Sigmoid colon (tissue), 6 donors: ENCODE measurements at regions not wholly inside any gene's neighbourhood (a gene's known extent, or its start where the extent isn't known, plus 50 kb on each side); places are given as distances from the start of the nearest gene placed in this dataset.
"Not testable (repeated sequence)": the region's sequence is repeated elsewhere in the genome, so short reads cannot be mapped to it uniquely, and the experiment has no call there.

Source experiments
- DNase-seq: peaks from one replicate; pipeline ENCODE4 v3.0.0-alpha.2; 2019
- H3K27ac ChIP-seq, 4 donors: fragments of 200-600 bp; sonication (generic); one replicate each; pipeline ENCODE4 v1.5.1; 2016 to 2019; ENCODE audit warnings: mild to moderate bottlenecking in 1 of 4
- H3K27me3 ChIP-seq, 3 donors: fragments of 200-600 bp; sonication (generic); one replicate each; pipeline ENCODE4 v1.5.1; 2019; ENCODE audit warnings: mild to moderate bottlenecking in 1 of 3
- H3K36me3 ChIP-seq, 4 donors: fragments of 200-600 bp; sonication (generic); one replicate each; pipeline ENCODE4 v1.5.1; 2016 to 2019
- H3K4me1 ChIP-seq, 4 donors: fragments of 200-600 bp; sonication (generic); one replicate each; pipeline ENCODE4 v1.5.1; 2017 to 2019
- H3K4me3 ChIP-seq, 4 donors: fragments of 200-600 bp; sonication (generic); one replicate each; pipeline ENCODE4 v1.5.1; 2017 to 2019; ENCODE audit warnings: mild to moderate bottlenecking in 2 of 4, moderate library complexity in 1 of 4
- H3K9me3 ChIP-seq, 4 donors: fragments of 200-600 bp in 3 of 4; sonication (generic) in 3 of 4; one replicate each; pipeline versions ENCODE4 v1.5.1 to v1.6.1; 2013 to 2019
- EP300 ChIP-seq, 4 donors: sonication (generic); formaldehyde crosslinking; IDR thresholded peaks; one replicate each; pipeline ENCODE4 v1.6.1; 2017; ENCODE audit warnings: antibody characterized with exemption in 4 of 4
- POLR2A ChIP-seq, 2 donors: fragments of 450-650 bp; IDR thresholded peaks; one replicate each; pipeline ENCODE4 v1.6.1; 2016; ENCODE audit warnings: antibody characterized with exemption in 2 of 2, mild to moderate bottlenecking in 2 of 2, moderate library complexity in 2 of 2
- POLR2AphosphoS5 ChIP-seq, 4 donors: sonication (generic); formaldehyde crosslinking; IDR thresholded peaks; one replicate each; pipeline ENCODE4 v1.6.1; 2017; ENCODE audit warnings: antibody characterized with exemption in 4 of 4
- WGBS, 2 donors: extraction: QIAGEN DNeasy Blood & Tissue Kit; methylation state at CpG; one replicate each; pipeline ENCODE4 v1.1.7; 2013; 5-methylcytosine and 5-hydroxymethylcytosine counted together
- intact Hi-C: fragments of 100-400 bp; cut with DNase I; formaldehyde crosslinking; loops from one replicate; pipeline ENCODE4 v1.15.1; 2023
- TF ChIP-seq, protein P1 (sequence below), 4 experiments: fragments of 450-650 bp in 3 of 4; fragments of 200-600 bp in 1 of 4; IDR thresholded peaks; one replicate each; pipeline ENCODE4 v1.5.1; 2016 to 2019; ENCODE audit warnings: antibody characterized with exemption in 4 of 4, mild to moderate bottlenecking in 3 of 4, moderate library complexity in 2 of 4
- donor health status: healthy with polysubstance abuse.
- donor health status: healthy.

DNA sequence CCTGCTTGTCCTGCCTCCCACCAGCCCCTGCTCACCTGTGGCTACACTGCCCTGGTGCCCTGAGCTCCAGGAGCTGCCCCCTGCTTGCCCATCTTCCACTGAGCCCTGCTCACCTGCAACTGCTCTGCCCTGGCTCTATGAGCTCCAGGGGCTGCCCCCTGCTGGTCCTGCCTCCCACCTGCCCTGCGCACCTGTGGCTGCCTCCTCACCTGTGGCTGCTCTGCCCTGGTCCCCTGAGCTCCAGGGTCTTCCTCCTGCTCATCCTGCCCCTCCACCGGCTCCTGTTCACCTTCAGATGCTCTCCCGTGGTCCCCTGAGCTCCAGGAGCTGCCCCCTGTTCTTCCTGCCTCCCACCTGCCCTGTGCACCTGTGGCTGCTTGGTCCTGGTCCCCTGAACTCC lies 247.6 kb downstream of the TMEM121 start:
- intact Hi-C loops, result no loop called here
- Histone ChIP-seq H3K27me3 (no peaks in the 10 kb centered on the region), H3K27ac (no peak overlapping the region), H3K4me1 (no peaks in the 10 kb centered on the region), H3K4me3 (no peak overlapping the region), H3K9me3 (peaks cover 0 to 2% (median 0%) of the 10 kb centered on the region in 4 donors), H3K36me3 (no peaks in the 10 kb centered on the region)
- TF ChIP-seq EP300 (IDR thresholded peaks at IDR 0.05), result no peak
- no peak for TF ChIP-seq POLR2A (IDR thresholded peaks at IDR 0.05)
- TF ChIP-seq, protein P1, sequence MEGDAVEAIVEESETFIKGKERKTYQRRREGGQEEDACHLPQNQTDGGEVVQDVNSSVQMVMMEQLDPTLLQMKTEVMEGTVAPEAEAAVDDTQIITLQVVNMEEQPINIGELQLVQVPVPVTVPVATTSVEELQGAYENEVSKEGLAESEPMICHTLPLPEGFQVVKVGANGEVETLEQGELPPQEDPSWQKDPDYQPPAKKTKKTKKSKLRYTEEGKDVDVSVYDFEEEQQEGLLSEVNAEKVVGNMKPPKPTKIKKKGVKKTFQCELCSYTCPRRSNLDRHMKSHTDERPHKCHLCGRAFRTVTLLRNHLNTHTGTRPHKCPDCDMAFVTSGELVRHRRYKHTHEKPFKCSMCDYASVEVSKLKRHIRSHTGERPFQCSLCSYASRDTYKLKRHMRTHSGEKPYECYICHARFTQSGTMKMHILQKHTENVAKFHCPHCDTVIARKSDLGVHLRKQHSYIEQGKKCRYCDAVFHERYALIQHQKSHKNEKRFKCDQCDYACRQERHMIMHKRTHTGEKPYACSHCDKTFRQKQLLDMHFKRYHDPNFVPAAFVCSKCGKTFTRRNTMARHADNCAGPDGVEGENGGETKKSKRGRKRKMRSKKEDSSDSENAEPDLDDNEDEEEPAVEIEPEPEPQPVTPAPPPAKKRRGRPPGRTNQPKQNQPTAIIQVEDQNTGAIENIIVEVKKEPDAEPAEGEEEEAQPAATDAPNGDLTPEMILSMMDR (IDR thresholded peaks at IDR 0.05), result no peak
- no peak for TF ChIP-seq POLR2AphosphoS5 (IDR thresholded peaks at IDR 0.05)
- no peak for DNase-seq
- 62 to 74% methylated on average over 3 of the region's 3 CpGs for WGBS, 2 donors

DNA sequence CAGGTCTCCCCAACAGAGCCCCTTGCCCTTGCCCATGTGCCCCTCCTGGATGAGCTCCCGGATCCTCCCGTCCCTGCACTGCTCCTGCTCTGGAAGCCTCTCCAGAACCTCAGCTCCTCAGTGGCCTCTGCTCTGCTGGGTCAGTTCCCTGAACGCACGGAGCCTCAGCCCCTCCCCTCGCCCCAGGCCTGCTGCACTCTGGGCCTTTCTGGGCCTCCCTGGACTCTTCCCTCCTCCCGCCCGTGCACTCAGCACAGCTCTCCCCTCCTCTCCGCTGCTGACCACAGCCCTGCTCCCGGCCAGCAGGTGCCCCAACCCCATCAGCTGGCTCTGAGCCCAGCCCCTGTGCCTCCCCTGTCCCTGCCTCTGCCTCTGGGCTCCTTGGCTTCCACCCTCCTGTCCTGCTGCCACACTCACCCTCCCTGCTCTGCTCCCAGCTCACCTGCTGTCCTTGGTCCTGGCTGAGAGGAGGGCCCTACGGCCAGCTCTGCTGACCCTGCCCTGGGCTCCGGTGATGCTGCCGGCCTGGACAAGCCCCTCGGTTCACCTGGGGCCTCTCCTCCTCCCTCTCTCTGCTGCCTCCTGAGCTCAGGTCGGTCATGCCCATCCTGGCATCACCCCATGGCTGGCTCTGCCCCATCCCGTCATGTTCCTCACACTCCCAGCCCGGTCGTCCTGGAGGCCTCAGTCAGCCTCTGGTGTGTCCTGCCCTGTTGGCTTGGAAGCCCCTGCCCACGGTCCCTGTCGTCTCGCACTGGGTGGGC lies 248.4 kb downstream of the TMEM121 start:
- H3K27ac ChIP-seq, H3K4me1 ChIP-seq, intact Hi-C loops, H3K4me3 ChIP-seq, H3K9me3 ChIP-seq, H3K36me3 ChIP-seq, H3K27me3 ChIP-seq: not testable (repeated sequence)
- DNase-seq, result peak; percentile 40
- 76 to 85% methylated on average over 18 to 20 of the region's 20 CpGs for WGBS, 2 donors

DNA sequence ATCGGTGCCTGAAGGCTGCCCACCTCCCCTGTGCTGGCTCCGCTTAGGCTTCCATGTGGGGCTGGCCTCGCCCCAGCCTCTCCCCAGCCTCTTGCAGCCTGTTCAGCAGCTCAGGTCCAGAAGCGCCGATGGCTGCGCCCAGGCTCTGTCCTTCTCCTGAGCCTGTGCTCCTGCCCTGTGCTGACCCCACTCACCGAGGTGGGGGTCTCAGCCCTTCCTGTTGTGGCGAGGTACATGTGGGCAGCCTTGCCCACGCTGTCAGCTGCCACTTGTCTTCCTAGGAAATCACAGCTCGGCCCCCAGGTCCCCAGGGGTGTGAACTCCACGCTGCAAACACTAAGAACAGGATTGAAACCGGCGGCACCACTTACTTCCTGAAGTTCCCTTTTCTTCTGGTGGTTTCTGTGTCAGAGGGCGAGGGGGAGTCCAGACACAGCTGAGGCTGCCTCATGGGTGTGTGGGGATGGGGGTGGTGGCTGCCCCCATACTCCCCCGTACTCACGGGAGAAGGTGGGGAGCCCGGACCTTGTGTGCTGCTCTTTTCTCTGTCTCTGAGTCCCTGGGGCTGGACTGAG lies 249.1 kb downstream of the TMEM121 start:
- H3K27me3 ChIP-seq, H3K4me1 ChIP-seq, H3K36me3 ChIP-seq, DNase-seq, H3K27ac ChIP-seq, H3K9me3 ChIP-seq, intact Hi-C loops, H3K4me3 ChIP-seq: not testable (repeated sequence)
- WGBS, 2 donors, result 57 to 66% methylated on average over 17 of the region's 17 CpGs

DNA sequence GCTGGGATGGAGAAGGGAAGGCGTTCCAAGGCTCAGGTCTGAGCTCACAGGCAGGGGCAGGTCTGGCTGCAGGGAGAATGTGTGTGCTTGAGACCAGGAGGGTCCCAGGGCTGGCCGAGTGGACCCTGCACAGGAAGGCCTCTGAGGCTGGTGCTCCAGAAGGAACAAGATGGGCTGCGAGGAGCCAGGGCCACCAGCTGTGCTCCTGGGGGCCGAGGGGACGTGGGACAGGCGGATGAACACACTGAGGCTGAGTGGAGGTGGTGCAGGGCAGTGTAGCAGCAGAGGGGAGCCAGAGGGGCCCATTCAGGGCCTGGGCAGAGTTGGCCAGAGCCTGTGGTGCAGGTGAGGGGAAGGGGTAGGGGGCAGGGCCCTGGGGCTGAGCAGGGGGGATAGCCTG lies 249.7 kb downstream of the TMEM121 start:
- DNase-seq, intact Hi-C loops, H3K36me3 ChIP-seq, H3K27ac ChIP-seq, H3K9me3 ChIP-seq, H3K4me1 ChIP-seq, H3K27me3 ChIP-seq, H3K4me3 ChIP-seq: not testable (repeated sequence)
- WGBS, 2 donors, result 68 to 83% methylated on average over 6 of the region's 6 CpGs

DNA sequence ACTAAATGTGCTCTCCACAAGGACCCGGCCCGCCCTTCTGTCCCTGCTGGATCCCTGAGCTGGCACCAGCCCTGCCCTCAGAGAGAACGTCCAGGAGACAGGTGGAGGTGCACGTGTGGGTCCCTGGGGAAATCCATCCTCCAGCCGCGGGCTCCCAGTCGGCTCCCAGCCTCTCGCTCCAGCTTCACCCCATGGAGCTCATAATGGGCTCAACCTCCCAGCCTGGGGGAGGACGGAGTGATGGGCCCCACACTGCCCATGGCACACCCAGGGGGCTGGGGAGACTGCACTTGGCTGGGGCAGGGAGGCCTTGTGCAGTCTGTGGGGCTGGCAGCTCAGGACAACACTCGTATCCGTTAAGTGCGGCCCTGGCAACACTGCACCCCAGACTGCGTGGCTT lies 250.5 kb downstream of the TMEM121 start:
- Histone ChIP-seq H3K9me3 (peaks cover 0 to 5% (median under 1%) of the 10 kb centered on the region in 4 donors), H3K27me3 (no peaks in the 10 kb centered on the region), H3K4me1 (no peaks in the 10 kb centered on the region), H3K4me3 (no peak overlapping the region), H3K36me3 (no peaks in the 10 kb centered on the region), H3K27ac (no peak overlapping the region)
- TF ChIP-seq POLR2A (IDR thresholded peaks at IDR 0.05), result no peak
- no peak for TF ChIP-seq EP300 (IDR thresholded peaks at IDR 0.05)
- no peak for TF ChIP-seq POLR2AphosphoS5 (IDR thresholded peaks at IDR 0.05)
- TF ChIP-seq, protein P1 (IDR thresholded peaks at IDR 0.05), result no peak
- no peak for DNase-seq
- 88 to 91% methylated on average over 13 of the region's 13 CpGs for WGBS, 2 donors
- intact Hi-C loops, result no loop called here

DNA sequence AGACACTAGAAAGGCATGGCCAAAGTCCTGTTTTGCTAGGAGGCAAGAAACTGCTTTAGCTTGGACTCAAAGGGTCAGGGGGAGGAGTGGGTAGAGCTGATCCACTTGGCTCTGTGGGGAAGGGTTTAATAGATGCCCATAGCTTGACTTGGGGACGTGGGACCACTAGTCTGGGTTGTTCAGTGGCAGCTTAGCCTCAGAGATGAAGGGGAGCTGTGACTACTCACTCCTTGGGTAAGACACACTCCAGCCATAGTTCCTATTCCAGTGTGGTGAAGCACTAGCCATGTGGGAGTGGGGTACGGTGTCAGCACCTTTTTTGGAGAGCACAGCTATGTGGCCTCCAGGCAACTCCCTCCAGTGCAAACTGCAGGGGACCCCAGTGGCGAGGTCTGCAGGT lies 257.3 kb downstream of the TMEM121 start:
- intact Hi-C loops, result no loop called here
- H3K4me3 ChIP-seq, result no peak overlapping the region
- TF ChIP-seq POLR2AphosphoS5 (IDR thresholded peaks at IDR 0.05) (no peak), POLR2A (IDR thresholded peaks at IDR 0.05) (no peak), EP300 (IDR thresholded peaks at IDR 0.05) (no peak)
- TF ChIP-seq, protein P1 (IDR thresholded peaks at IDR 0.05), result no peak
- H3K9me3 ChIP-seq, result peaks cover 0 to 5% (median 0%) of the 10 kb centered on the region in 4 donors
- H3K27me3 ChIP-seq, result no peaks in the 10 kb centered on the region
- no peak overlapping the region for H3K27ac ChIP-seq
- WGBS, 2 donors, result 46 to 74% methylated on average over 3 of the region's 3 CpGs
- no peaks in the 10 kb centered on the region for H3K36me3 ChIP-seq
- DNase-seq, result no peak
- no peaks in the 10 kb centered on the region for H3K4me1 ChIP-seq
